Mesothelial cell of epicardium (in vitro differentiated cells): ENCODE measurements at regions not wholly inside any gene's neighbourhood (a gene's known extent, or its start where the extent isn't known, plus 50 kb on each side); places are given as distances from the start of the nearest gene placed in this dataset.

Source experiments
- DNase-seq, 2 experiments: peaks; one replicate each; pipeline ENCODE4 v3.0.0; 2021; ENCODE audit warnings: low spot score in 2 of 2; ENCODE audit not compliant: unreplicated experiment in 2 of 2
- H3K27ac Mint-ChIP-seq: 2 replicates; pipeline ENCODE4 v1.8.0; 2021; ENCODE audit warnings: mixed read lengths
- H3K27me3 Mint-ChIP-seq: 2 replicates; pipeline ENCODE4 v1.8.0; 2021; ENCODE audit warnings: low read depth, mixed read lengths
- H3K36me3 Mint-ChIP-seq: 2 replicates; pipeline ENCODE4 v1.8.0; 2021; ENCODE audit warnings: mixed read lengths
- H3K4me1 Mint-ChIP-seq: 2 replicates; pipeline ENCODE4 v1.8.0; 2021; ENCODE audit warnings: mixed read lengths
- H3K4me3 Mint-ChIP-seq: 2 replicates; pipeline ENCODE4 v1.8.0; 2021; ENCODE audit warnings: mild to moderate bottlenecking, moderate library complexity, mixed read lengths
- H3K9me3 Mint-ChIP-seq: 2 replicates; pipeline ENCODE4 v1.8.0; 2021; ENCODE audit warnings: mixed read lengths
- TF ChIP-seq, protein P1 (sequence below): fragments of 200-600 bp; sonication (generic); IDR thresholded peaks from one replicate; pipeline ENCODE4 v1.5.0; 2021; ENCODE audit warnings: antibody characterized with exemption; ENCODE audit not compliant: unreplicated experiment

DNA sequence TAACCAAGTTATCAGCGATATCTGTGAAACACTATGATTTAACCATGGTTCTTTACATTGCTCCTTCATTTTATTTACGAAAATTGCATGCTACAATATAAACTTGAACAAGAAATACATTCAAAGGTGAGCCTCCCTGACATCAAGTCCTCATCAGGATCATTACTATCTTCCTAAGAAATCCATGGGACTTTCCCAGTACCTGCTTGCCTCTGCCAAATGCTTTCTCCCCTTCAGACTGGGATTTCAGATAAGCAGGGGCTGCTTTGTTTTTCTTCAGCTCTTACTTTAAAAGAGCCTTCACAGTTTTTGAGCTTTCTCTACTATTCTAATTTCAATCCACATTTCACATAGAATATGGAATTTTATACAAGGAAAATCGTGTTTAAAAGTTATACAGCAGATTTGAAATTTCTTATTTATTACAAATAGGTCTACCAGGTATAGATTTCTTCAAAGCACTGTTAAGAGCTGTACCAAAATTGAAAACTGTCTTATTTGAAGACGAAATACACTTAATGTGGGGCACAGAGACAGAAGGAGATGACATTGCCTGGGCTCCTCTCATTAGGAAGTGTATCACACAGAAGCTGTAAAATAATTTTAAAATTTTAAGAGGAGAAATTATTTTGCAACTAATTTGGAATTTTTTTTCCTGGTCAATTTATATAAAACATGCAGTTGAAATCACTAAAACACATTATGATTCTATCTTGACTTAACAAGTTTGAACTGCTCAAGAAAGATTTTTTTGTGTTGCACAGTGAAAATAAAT is 615.0 kb upstream of the AGTR1 start:
- Mint-ChIP-seq H3K9me3 (no peaks in the 10 kb centered on the region), H3K4me1 (peaks cover 6% of the 10 kb centered on the region), H3K27me3 (peaks cover 2% of the 10 kb centered on the region), H3K36me3 (no peaks in the 10 kb centered on the region), H3K4me3 (no peak overlapping the region), H3K27ac (no peak overlapping the region)
- DNase-seq: no peak
- TF ChIP-seq, protein P1, sequence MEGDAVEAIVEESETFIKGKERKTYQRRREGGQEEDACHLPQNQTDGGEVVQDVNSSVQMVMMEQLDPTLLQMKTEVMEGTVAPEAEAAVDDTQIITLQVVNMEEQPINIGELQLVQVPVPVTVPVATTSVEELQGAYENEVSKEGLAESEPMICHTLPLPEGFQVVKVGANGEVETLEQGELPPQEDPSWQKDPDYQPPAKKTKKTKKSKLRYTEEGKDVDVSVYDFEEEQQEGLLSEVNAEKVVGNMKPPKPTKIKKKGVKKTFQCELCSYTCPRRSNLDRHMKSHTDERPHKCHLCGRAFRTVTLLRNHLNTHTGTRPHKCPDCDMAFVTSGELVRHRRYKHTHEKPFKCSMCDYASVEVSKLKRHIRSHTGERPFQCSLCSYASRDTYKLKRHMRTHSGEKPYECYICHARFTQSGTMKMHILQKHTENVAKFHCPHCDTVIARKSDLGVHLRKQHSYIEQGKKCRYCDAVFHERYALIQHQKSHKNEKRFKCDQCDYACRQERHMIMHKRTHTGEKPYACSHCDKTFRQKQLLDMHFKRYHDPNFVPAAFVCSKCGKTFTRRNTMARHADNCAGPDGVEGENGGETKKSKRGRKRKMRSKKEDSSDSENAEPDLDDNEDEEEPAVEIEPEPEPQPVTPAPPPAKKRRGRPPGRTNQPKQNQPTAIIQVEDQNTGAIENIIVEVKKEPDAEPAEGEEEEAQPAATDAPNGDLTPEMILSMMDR: no peak

DNA sequence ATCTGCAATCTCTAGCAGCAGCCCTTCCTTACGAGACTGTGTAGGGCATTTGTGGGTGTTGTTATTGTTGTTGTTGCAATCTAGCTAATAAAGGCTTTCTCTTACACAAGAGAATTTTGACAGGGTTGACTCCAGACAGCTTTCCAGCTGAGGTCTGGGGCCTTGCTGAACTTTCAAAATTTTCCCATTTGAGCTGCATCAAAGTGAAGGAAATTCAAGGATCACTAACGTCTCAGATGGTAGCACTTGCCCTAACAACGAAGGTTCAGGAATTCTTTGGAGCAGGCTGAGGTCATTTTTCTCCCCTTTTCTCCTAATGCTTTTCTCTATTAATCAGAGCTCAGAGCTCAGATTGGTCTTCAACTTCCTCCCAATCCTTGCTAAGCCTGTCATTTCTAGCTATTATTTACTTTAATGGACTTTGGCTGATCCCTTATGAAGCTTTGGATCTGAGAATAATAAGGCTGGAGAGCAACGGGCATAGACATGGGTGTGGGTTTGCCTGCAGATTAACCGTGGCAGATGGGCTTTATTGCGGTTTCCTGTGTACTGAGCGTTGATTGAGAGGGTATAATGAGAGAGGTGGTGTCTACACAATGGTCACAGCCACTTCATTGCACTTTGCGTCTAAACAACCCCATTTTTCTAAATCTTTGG is 614.0 kb upstream of the AGTR1 start:
- H3K4me1 Mint-ChIP-seq: peaks cover 3% of the 10 kb centered on the region
- no peak overlapping the region for H3K4me3 Mint-ChIP-seq
- TF ChIP-seq, protein P1: no peak
- no peak overlapping the region for H3K27ac Mint-ChIP-seq
- no peaks in the 10 kb centered on the region for H3K36me3 Mint-ChIP-seq
- DNase-seq: no peak
- H3K27me3 Mint-ChIP-seq: peaks cover under 1% of the 10 kb centered on the region
- no peaks in the 10 kb centered on the region for H3K9me3 Mint-ChIP-seq

DNA sequence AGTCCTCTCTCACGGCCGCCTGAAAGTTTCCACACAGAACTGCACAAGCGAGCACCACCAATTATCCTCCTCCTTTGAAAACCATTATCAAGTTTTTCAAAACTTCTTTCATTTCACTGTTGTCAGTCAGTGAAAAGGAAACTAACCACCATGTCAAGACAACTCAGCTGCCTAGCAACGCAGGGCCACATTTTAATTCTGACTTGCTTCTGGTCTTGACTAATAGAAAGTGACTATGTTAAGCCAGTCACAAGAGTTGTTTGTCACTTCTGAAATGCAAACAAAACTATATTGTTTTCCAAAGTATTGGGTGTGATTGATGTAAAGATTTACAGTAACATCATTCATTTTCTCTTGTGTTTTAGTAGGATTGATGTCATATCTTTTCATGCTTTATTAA is 612.8 kb upstream of the AGTR1 start:
- Mint-ChIP-seq H3K27me3 (no peaks in the 10 kb centered on the region), H3K27ac (no peak overlapping the region), H3K9me3 (no peaks in the 10 kb centered on the region), H3K4me1 (no peaks in the 10 kb centered on the region), H3K4me3 (no peak overlapping the region), H3K36me3 (no peaks in the 10 kb centered on the region)
- DNase-seq: no peak
- TF ChIP-seq, protein P1: no peak

DNA sequence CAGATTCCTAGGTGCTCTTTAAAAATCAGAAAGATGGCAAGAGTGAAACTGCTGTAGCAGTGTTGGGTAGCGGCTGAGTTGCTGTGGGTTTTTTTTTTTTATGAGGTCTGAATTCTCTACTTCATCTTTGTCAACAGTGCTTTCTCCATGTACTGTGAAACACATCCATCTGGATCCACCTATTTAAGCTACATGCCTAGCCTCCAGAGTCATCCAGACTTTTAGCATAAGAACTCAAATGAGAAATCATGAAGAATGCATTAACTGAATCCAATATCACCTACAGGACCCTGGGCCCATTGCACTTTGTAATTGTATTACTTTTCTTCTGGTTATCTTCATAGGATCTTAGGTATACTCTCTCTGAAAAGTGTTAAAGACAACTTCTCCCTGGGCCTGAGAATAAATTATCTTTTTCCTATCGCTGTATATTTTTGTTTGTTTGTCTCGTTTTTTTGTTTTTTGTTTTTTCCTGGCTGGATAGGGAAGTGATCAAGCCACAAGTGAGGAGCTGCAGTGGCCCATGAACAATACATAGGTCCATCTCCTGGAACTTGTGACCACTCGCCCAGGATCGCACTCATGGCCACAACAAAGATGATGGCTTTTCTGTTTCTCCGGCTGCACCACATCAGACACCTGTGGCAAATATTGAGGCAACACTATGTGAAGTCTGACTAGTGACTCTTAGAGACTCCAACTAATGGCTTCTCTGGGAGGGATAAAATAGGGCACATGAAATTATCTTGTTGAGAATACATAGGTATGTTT is 609.9 kb upstream of the AGTR1 start:
- no peaks in the 10 kb centered on the region for H3K9me3 Mint-ChIP-seq
- no peaks in the 10 kb centered on the region for H3K36me3 Mint-ChIP-seq
- H3K4me1 Mint-ChIP-seq: no peaks in the 10 kb centered on the region
- H3K27ac Mint-ChIP-seq: no peak overlapping the region
- no peak overlapping the region for H3K4me3 Mint-ChIP-seq
- no peak for DNase-seq
- no peaks in the 10 kb centered on the region for H3K27me3 Mint-ChIP-seq
- TF ChIP-seq, protein P1: no peak

DNA sequence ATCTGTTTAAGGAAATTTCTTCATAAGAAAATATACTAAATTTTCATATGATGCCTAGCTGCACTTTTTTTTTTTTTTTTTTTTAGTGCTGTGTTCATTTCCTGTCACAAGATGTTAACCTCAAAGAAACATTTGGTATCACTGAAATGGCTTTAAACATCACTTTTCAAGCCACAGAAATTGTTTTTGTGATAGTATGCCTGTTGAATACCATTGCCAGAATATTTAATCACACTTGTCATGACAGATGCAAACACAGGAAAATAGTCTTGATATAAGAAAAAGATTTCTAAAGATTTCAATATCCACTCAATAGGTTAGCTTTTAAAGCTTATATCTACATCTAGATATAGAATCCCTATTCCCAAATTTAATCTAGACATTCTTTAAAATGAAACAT is 608.5 kb upstream of the AGTR1 start:
- Mint-ChIP-seq H3K9me3 (no peaks in the 10 kb centered on the region), H3K4me3 (no peak overlapping the region), H3K27ac (no peak overlapping the region), H3K4me1 (no peaks in the 10 kb centered on the region), H3K36me3 (no peaks in the 10 kb centered on the region), H3K27me3 (no peaks in the 10 kb centered on the region)
- DNase-seq: no peak
- TF ChIP-seq, protein P1: no peak
